ENCODE measurements at regions not wholly inside any gene's neighbourhood (a gene's known extent, or its start where the extent isn't known, plus 50 kb on each side); places are given as distances from the start of the nearest gene placed in this dataset.
"Not testable (repeated sequence)": the region's sequence is repeated elsewhere in the genome, so short reads cannot be mapped to it uniquely, and the experiment has no call there.

- no peak for DNase-seq (ENCODE audit: low spot score)
- intact Hi-C loops (cut with DNase I) = no loop called here
These were observed 637.8 kb upstream of the LUZP2 start for GRCh38 chr11:23859087-23859486.

GRCh38 chr11:23861615-23862014 is 635.2 kb upstream of the LUZP2 start:
- intact Hi-C loops (cut with DNase I) = no loop called here
- DNase-seq (ENCODE audit: low spot score) = no peak

GRCh38 chr11:23865341-23865975 is 631.4 kb upstream of the LUZP2 start:
- no peak for DNase-seq (ENCODE audit: low spot score)
- intact Hi-C loops (cut with DNase I) = no loop called here

GRCh38 chr11:23866641-23867040 is 630.2 kb upstream of the LUZP2 start:
- intact Hi-C loops (cut with DNase I) = no loop called here
- DNase-seq (ENCODE audit: low spot score) = no peak

- intact Hi-C loops (cut with DNase I) = no loop called here
- DNase-seq (ENCODE audit: low spot score) = no peak
These were observed 627.2 kb upstream of the LUZP2 start for GRCh38 chr11:23869671-23870070.

- intact Hi-C loops (cut with DNase I) = no loop called here
These were observed 623.4 kb upstream of the LUZP2 start for GRCh38 chr11:23873406-23873805.

GRCh38 chr11:23875176-23875850 is 621.5 kb upstream of the LUZP2 start:
- DNase-seq (ENCODE audit: low spot score) = no peak
- intact Hi-C loops (cut with DNase I) = no loop called here

More at GRCh38 chr11:23873406-23873805, 623.4 kb upstream of the LUZP2 start:
- DNase-seq (ENCODE audit: low spot score) = no peak

- intact Hi-C loops (cut with DNase I) = not testable (repeated sequence)
These were observed 613.3 kb upstream of the LUZP2 start for GRCh38 chr11:23883426-23884048.

GRCh38 chr11:23884341-23884740 is 612.5 kb upstream of the LUZP2 start:
- intact Hi-C loops (cut with DNase I) = no loop called here
- DNase-seq (ENCODE audit: low spot score) = no peak

More at GRCh38 chr11:23883426-23884048, 613.3 kb upstream of the LUZP2 start:
- DNase-seq (ENCODE audit: low spot score) = peak; percentile 76

GRCh38 chr11:23885801-23886200 is 611.1 kb upstream of the LUZP2 start:
- intact Hi-C loops (cut with DNase I) = no loop called here
- no peak for DNase-seq (ENCODE audit: low spot score)

- intact Hi-C loops (cut with DNase I); DNase-seq (ENCODE audit: low spot score): not testable (repeated sequence)
These were observed 609.7 kb upstream of the LUZP2 start for GRCh38 chr11:23887122-23887521.

GRCh38 chr11:23893126-23893525 is 603.7 kb upstream of the LUZP2 start:
- DNase-seq (ENCODE audit: low spot score) = no peak
- intact Hi-C loops (cut with DNase I) = no loop called here

- intact Hi-C loops (cut with DNase I) = no loop called here
- no peak for DNase-seq (ENCODE audit: low spot score)
These were observed 599.2 kb upstream of the LUZP2 start for GRCh38 chr11:23897453-23898286.

GRCh38 chr11:23903044-23903704 is 593.7 kb upstream of the LUZP2 start:
- intact Hi-C loops (cut with DNase I) = no loop called here
- DNase-seq (ENCODE audit: low spot score) = no peak

- intact Hi-C loops (cut with DNase I) = no loop called here
- DNase-seq (ENCODE audit: low spot score) = no peak
These were observed 577.4 kb upstream of the LUZP2 start for GRCh38 chr11:23919455-23919854.

- intact Hi-C loops (cut with DNase I) = no loop called here
- DNase-seq (ENCODE audit: low spot score) = no peak
These were observed 573.5 kb upstream of the LUZP2 start for GRCh38 chr11:23923357-23923756.

- DNase-seq (ENCODE audit: low spot score) = no peak
- intact Hi-C loops (cut with DNase I) = no loop called here
These were observed 572.6 kb upstream of the LUZP2 start for GRCh38 chr11:23924226-23924625.

- intact Hi-C loops (cut with DNase I) = no loop called here
These were observed 565.4 kb upstream of the LUZP2 start for GRCh38 chr11:23931443-23931842.

GRCh38 chr11:23932485-23932898 is 564.4 kb upstream of the LUZP2 start:
- no peak for DNase-seq (ENCODE audit: low spot score)
- intact Hi-C loops (cut with DNase I) = no loop called here

More at GRCh38 chr11:23931443-23931842, 565.4 kb upstream of the LUZP2 start:
- DNase-seq (ENCODE audit: low spot score) = no peak
